OCI-LY3 (cell line): ENCODE measurements at regions not wholly inside any gene's neighbourhood (a gene's known extent, or its start where the extent isn't known, plus 50 kb on each side); places are given as distances from the start of the nearest gene placed in this dataset.

ENCODE experiments used
- H2AFZ ChIP-seq: fragments of 200-600, 300-600 bp; shearing (Covaris generic); 2 replicates; pipeline ENCODE4 v1.6.0; 2014; ENCODE audit warnings: antibody characterized with exemption, low read depth, low read length
- H3K27ac ChIP-seq: fragments of 200-600, 300-600 bp; sonication (generic); 2 replicates; pipeline ENCODE4 v1.5.1; 2014; ENCODE audit warnings: mild to moderate bottlenecking, low read length, moderate library complexity, mixed read lengths
- H3K27me3 ChIP-seq: fragments of 200-600, 300-600 bp; sonication (generic); 2 replicates; pipeline ENCODE4 v1.6.1; 2014; ENCODE audit warnings: low read depth, low read length, mixed read lengths
- H3K36me3 ChIP-seq: fragments of 200-600, 300-600 bp; sonication (generic); replicated peaks from 2 replicates; pipeline ENCODE3; 2014; ENCODE audit warnings: low read depth, low read length, mixed read lengths
- H3K4me1 ChIP-seq: fragments of 300-600, 200-600 bp; sonication (generic); 2 replicates; pipeline ENCODE4 v1.6.1; 2014; ENCODE audit warnings: low read length, mixed read lengths
- H3K4me2 ChIP-seq: fragments of 200-600, 300-600 bp; sonication (generic); 2 replicates; pipeline ENCODE4 v1.6.1; 2014; ENCODE audit warnings: low read length, mixed read lengths
- H3K4me3 ChIP-seq: fragments of 300-600, 200-600 bp; sonication (generic); 2 replicates; pipeline ENCODE4 v1.5.1; 2014; ENCODE audit warnings: antibody characterized with exemption, mild to moderate bottlenecking, low read length, moderate library complexity
- H3K79me2 ChIP-seq: fragments of 300-600, 200-600 bp; shearing (Covaris generic); 2 replicates; pipeline ENCODE4 v1.6.1; 2014; ENCODE audit warnings: mild to moderate bottlenecking, low read length, mixed read lengths
- H3K9ac ChIP-seq: fragments of 300-600, 200-600 bp; shearing (Covaris generic); 2 replicates; pipeline ENCODE4 v1.6.0; 2014; ENCODE audit warnings: mild to moderate bottlenecking, low read length, moderate library complexity
- H3K9me3 ChIP-seq: fragments of 200-600, 300-600 bp; shearing (Covaris generic); 2 replicates; pipeline ENCODE4 v1.6.1; 2014; ENCODE audit warnings: low read length, mixed read lengths; ENCODE audit not compliant: insufficient read depth
- H4K20me1 ChIP-seq: fragments of 200-600, 300-600 bp; sonication (generic); 2 replicates; pipeline ENCODE4 v1.6.1; 2016; ENCODE audit warnings: low read length, mixed read lengths; ENCODE audit not compliant: insufficient read depth
- CTCF ChIP-seq: fragments of 200-600, 300-600 bp; sonication (generic); IDR thresholded peaks from 2 replicates; pipeline ENCODE4 v1.5.1; 2014; ENCODE audit warnings: antibody characterized with exemption, low read length, low read depth
- EZH2phosphoT487 ChIP-seq: fragments of 200-600 bp; shearing (Covaris generic); IDR thresholded peaks from 2 replicates; pipeline ENCODE4 v1.6.1; 2018; ENCODE audit warnings: antibody characterized with exemption, mixed run types, low read depth

- H3K4me2 ChIP-seq, result no peak overlapping the region
- H3K9ac ChIP-seq, result no peak overlapping the region
- H3K4me3 ChIP-seq, result no peak overlapping the region
- TF ChIP-seq CTCF (no peak), EZH2phosphoT487 (no peak)
- H3K27ac ChIP-seq, result no peak overlapping the region
- no peaks in the 10 kb centered on the region for H3K36me3 ChIP-seq
- H2AFZ ChIP-seq, result no peak overlapping the region
- H3K27me3 ChIP-seq, result no peaks in the 10 kb centered on the region
- H3K4me1 ChIP-seq, result peaks cover 3% of the 10 kb centered on the region
- H3K9me3 ChIP-seq, result no peaks in the 10 kb centered on the region
- H4K20me1 ChIP-seq, result no peaks in the 10 kb centered on the region
- no peaks in the 10 kb centered on the region for H3K79me2 ChIP-seq
Measured at GRCh38 chr1:82801176-82801575, 1000.4 kb downstream of the ADGRL2 start.

GRCh38 chr1:82800721-82801120 is 1000.0 kb downstream of the ADGRL2 start:
- TF ChIP-seq EZH2phosphoT487 (no peak), CTCF (no peak)

GRCh38 chr1:82799261-82799660 is 998.5 kb downstream of the ADGRL2 start:
- Histone ChIP-seq H4K20me1 (no peaks in the 10 kb centered on the region), H3K79me2 (no peaks in the 10 kb centered on the region), H3K27ac (no peak overlapping the region), H3K36me3 (no peaks in the 10 kb centered on the region), H3K4me3 (no peak overlapping the region), H3K9me3 (no peaks in the 10 kb centered on the region), H3K4me1 (peaks cover 18% of the 10 kb centered on the region), H3K27me3 (no peaks in the 10 kb centered on the region), H3K9ac (no peak overlapping the region), H3K4me2 (no peak overlapping the region), H2AFZ (no peak overlapping the region)
- TF ChIP-seq CTCF (no peak), EZH2phosphoT487 (no peak)

More at GRCh38 chr1:82800721-82801120, 1000.0 kb downstream of the ADGRL2 start:
- H3K4me1 ChIP-seq, result peaks cover 8% of the 10 kb centered on the region
- no peak overlapping the region for H3K4me3 ChIP-seq
- H4K20me1 ChIP-seq, result no peaks in the 10 kb centered on the region
- H3K9me3 ChIP-seq, result no peaks in the 10 kb centered on the region
- no peaks in the 10 kb centered on the region for H3K79me2 ChIP-seq
- no peaks in the 10 kb centered on the region for H3K27me3 ChIP-seq
- no peak overlapping the region for H3K27ac ChIP-seq
- no peak overlapping the region for H3K9ac ChIP-seq
- no peak overlapping the region for H3K4me2 ChIP-seq
- H3K36me3 ChIP-seq, result no peaks in the 10 kb centered on the region
- no peak overlapping the region for H2AFZ ChIP-seq

GRCh38 chr1:82795508-82796149 is 994.9 kb downstream of the ADGRL2 start:
- no peak for TF ChIP-seq EZH2phosphoT487
- TF ChIP-seq CTCF, result peak; percentile 28; the same call in 1 of the 2 replicates
- peak overlapping the region; percentile 67 for H3K4me2 ChIP-seq
- H4K20me1 ChIP-seq, result no peaks in the 10 kb centered on the region
- H2AFZ ChIP-seq, result no peak overlapping the region
- H3K4me3 ChIP-seq, result peak overlapping the region; percentile 43; the same call in 1 of the 2 replicates
- no peak overlapping the region for H3K9ac ChIP-seq
- H3K27me3 ChIP-seq, result no peaks in the 10 kb centered on the region
- H3K79me2 ChIP-seq, result no peaks in the 10 kb centered on the region
- no peaks in the 10 kb centered on the region for H3K36me3 ChIP-seq
- H3K9me3 ChIP-seq, result peaks cover 4% of the 10 kb centered on the region; the same call in 1 of the 2 replicates
- H3K4me1 ChIP-seq, result peaks cover 18% of the 10 kb centered on the region
- no peak overlapping the region for H3K27ac ChIP-seq
